Mucosa of stomach (tissue), 1 donor: ENCODE measurements at regions not wholly inside any gene's neighbourhood (a gene's known extent, or its start where the extent isn't known, plus 50 kb on each side); places are given as distances from the start of the nearest gene placed in this dataset.

ENCODE experiments used
- H3K27me3 ChIP-seq: one replicate; pipeline ENCODE4 v1.7.0; 2013; ENCODE audit warnings: mild to moderate bottlenecking, low read length; ENCODE audit not compliant: control insufficient read depth, insufficient read depth
- H3K36me3 ChIP-seq: one replicate; pipeline ENCODE4 v1.7.0; 2013; ENCODE audit warnings: low read length; ENCODE audit not compliant: control insufficient read depth, insufficient read depth
- H3K4me1 ChIP-seq: one replicate; pipeline ENCODE4 v1.7.0; 2013; ENCODE audit warnings: mild to moderate bottlenecking, low read length; ENCODE audit not compliant: control insufficient read depth, insufficient read depth
- H3K4me3 ChIP-seq: one replicate; pipeline ENCODE4 v1.7.0; 2013; ENCODE audit warnings: low read length
- H3K9ac ChIP-seq: one replicate; pipeline ENCODE4 v1.7.0; 2013; ENCODE audit warnings: mild to moderate bottlenecking, low read length, moderate library complexity
- H3K9me3 ChIP-seq: one replicate; pipeline ENCODE4 v1.7.0; 2013; ENCODE audit warnings: mild to moderate bottlenecking, low read length, moderate library complexity; ENCODE audit not compliant: control insufficient read depth
- donor health status: Pancreatic carcinoma.

DNA sequence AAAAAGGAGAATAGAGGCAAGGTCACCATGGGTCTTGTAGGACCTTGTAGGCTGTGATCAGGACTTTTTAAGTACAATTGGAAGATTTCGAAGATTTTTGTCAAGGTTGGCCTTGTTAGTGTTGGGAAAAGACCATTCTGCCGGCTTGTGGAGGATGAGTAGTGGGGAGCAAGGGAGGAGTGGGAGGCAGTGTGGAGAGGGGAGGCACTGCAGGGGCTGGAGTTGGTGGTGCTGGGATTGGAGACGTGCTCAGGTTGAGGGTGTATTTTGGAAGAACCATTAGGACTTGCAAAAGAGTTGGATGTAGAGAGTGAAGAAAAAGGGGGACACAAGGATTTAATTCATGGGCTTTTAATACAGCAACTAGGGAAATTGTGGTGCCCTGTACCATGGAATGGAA is 397.1 kb downstream of the TSN start:
- H3K36me3 ChIP-seq: no peaks in the 10 kb centered on the region
- no peaks in the 10 kb centered on the region for H3K27me3 ChIP-seq
- no peaks in the 10 kb centered on the region for H3K9me3 ChIP-seq
- H3K4me1 ChIP-seq: no peaks in the 10 kb centered on the region
- H3K4me3 ChIP-seq: no peak overlapping the region
- H3K9ac ChIP-seq: no peak overlapping the region

DNA sequence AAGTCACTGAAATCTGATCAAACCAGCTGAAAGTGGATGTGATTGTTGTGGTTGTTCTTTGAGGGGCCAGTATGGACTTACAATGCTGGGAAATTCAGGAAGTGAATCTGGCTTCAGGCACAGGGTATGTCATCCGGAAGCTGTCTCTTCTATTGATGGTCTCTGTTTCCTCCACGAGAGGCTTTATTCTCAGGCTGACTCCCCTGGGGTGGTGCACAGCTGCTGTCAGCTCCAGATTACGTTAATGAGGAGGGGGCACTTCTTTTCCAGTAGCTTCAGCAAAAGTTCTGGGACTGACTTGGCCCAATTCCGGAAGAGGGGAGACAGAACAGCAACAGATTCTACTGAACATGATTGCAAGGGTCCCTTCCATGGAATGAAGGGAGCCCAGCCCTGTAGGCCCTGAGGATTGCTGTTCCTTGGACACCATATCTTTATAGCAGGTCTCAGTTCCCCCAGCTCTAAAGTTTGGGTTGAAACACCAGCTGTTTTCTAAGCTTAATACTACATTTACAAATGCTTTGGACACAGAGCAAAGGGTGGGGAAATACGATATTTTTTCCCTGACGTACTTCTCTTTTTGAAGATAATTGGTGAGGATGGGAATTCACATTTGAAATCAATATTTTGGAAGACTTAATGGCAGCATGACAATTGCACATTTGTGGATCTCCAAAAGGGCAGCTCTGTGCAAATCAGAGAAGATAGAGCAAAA is 400.9 kb downstream of the TSN start:
- H3K4me1 ChIP-seq: no peaks in the 10 kb centered on the region
- no peaks in the 10 kb centered on the region for H3K9me3 ChIP-seq
- H3K9ac ChIP-seq: no peak overlapping the region

GRCh38 chr2:122157158-122157557 is 401.7 kb downstream of the TSN start:
- H3K9ac ChIP-seq: no peak overlapping the region
- H3K36me3 ChIP-seq: no peaks in the 10 kb centered on the region
- H3K27me3 ChIP-seq: no peaks in the 10 kb centered on the region
- no peak overlapping the region for H3K4me3 ChIP-seq
- no peaks in the 10 kb centered on the region for H3K4me1 ChIP-seq
- H3K9me3 ChIP-seq: no peaks in the 10 kb centered on the region

More for the DNA sequence above, 400.9 kb downstream of the TSN start:
- H3K4me3 ChIP-seq: no peak overlapping the region
- no peaks in the 10 kb centered on the region for H3K27me3 ChIP-seq
- no peaks in the 10 kb centered on the region for H3K36me3 ChIP-seq

DNA sequence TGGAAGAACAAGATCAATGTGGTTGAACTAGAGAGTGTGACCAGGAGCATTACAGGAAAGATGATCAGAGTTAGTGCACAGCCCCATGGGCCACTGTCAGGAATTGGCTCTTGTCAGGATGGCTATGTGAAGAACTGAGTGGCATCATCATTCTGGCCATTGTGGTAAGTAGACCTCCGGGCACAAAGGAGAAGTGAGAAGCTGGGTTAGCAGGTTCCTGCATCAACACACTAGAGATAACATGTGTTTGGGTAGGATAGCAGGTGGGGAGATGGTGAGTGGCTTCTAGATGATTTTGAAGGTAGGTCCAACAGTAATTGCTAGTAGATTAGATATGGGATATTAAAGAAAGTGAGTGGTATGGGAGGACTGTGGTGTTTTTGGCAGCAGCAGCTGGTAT is 408.2 kb downstream of the TSN start:
- Histone ChIP-seq H3K36me3 (no peaks in the 10 kb centered on the region), H3K9me3 (no peaks in the 10 kb centered on the region), H3K9ac (no peak overlapping the region), H3K4me1 (no peaks in the 10 kb centered on the region), H3K27me3 (no peaks in the 10 kb centered on the region), H3K4me3 (no peak overlapping the region)

- H3K9me3 ChIP-seq: no peaks in the 10 kb centered on the region
- no peaks in the 10 kb centered on the region for H3K36me3 ChIP-seq
- H3K9ac ChIP-seq: no peak overlapping the region
- H3K4me3 ChIP-seq: no peak overlapping the region
- H3K27me3 ChIP-seq: no peaks in the 10 kb centered on the region
- no peaks in the 10 kb centered on the region for H3K4me1 ChIP-seq
Observed at GRCh38 chr2:122164964-122165363, 409.5 kb downstream of the TSN start.

- no peaks in the 10 kb centered on the region for H3K36me3 ChIP-seq
- no peaks in the 10 kb centered on the region for H3K27me3 ChIP-seq
- no peak overlapping the region for H3K4me3 ChIP-seq
- no peaks in the 10 kb centered on the region for H3K4me1 ChIP-seq
- no peak overlapping the region for H3K9ac ChIP-seq
- H3K9me3 ChIP-seq: no peaks in the 10 kb centered on the region
Observed at GRCh38 chr2:122166820-122167219, 411.4 kb downstream of the TSN start.

GRCh38 chr2:122167515-122167914 is 412.1 kb downstream of the TSN start:
- Histone ChIP-seq H3K36me3 (no peaks in the 10 kb centered on the region), H3K4me1 (no peaks in the 10 kb centered on the region), H3K27me3 (no peaks in the 10 kb centered on the region), H3K9ac (no peak overlapping the region), H3K4me3 (no peak overlapping the region), H3K9me3 (no peaks in the 10 kb centered on the region)

GRCh38 chr2:122168799-122169198 is 413.3 kb downstream of the TSN start:
- H3K9ac ChIP-seq: no peak overlapping the region
- no peaks in the 10 kb centered on the region for H3K27me3 ChIP-seq
- no peak overlapping the region for H3K4me3 ChIP-seq
- no peaks in the 10 kb centered on the region for H3K36me3 ChIP-seq
- no peaks in the 10 kb centered on the region for H3K9me3 ChIP-seq
- no peaks in the 10 kb centered on the region for H3K4me1 ChIP-seq

- no peaks in the 10 kb centered on the region for H3K36me3 ChIP-seq
Observed at GRCh38 chr2:122172812-122173211, 417.4 kb downstream of the TSN start.

DNA sequence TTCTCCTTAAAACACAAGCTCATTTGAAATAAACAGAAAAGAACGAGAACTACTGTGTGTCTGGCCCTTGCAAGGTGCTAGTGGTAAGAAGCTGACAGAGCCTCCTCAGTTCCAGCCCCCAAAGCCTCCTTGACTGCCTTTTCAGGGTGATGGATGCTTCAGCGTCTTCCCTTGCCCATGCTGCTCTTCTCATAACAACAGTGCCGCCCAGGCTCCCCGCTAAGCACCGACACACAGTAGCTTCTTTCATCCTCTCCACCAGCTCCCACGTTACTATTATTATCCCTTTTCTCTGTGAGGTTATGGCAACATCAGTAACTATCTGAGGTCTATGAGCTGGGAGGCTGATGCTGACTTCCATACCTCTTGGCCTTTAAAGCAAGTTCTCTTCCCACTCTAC is 418.6 kb downstream of the TSN start:
- no peaks in the 10 kb centered on the region for H3K9me3 ChIP-seq
- no peaks in the 10 kb centered on the region for H3K27me3 ChIP-seq
- H3K4me3 ChIP-seq: no peak overlapping the region
- no peaks in the 10 kb centered on the region for H3K4me1 ChIP-seq
- H3K9ac ChIP-seq: no peak overlapping the region
- H3K36me3 ChIP-seq: no peaks in the 10 kb centered on the region

More at GRCh38 chr2:122172812-122173211, 417.4 kb downstream of the TSN start:
- H3K9me3 ChIP-seq: no peaks in the 10 kb centered on the region
- no peak overlapping the region for H3K4me3 ChIP-seq
- no peaks in the 10 kb centered on the region for H3K4me1 ChIP-seq
- H3K27me3 ChIP-seq: no peaks in the 10 kb centered on the region
- H3K9ac ChIP-seq: no peak overlapping the region

DNA sequence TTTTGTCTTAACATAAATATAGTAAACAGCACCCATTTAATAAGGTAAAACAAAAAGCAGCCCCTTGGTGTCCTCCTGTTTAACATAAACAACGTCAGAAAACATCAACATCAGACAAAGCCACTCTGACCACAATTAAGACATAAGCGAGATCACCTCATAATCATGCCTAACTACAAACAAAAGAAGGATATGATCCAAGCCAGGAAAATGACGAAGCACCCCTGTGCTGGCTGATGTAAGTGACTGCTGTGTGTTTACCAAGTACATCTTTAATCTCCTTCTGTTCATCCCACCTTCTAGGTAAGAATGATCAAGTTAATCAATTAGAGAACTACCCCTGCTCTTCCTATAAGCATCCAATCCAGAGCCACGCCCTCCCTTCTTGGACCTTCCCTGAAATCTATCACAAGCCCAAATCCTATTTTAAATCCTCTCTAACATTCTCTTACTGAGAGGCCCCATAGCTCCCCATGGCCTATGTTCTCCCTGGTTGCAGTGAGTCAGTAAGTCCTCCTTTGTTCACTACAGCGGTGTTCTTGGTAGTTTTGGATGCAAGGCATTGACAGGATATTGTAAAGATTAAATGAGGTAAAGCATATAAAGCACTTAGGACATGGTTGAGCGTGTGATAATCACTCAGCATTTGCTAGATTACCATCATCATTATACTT is 424.2 kb downstream of the TSN start:
- no peak overlapping the region for H3K4me3 ChIP-seq
- H3K9me3 ChIP-seq: no peaks in the 10 kb centered on the region
- no peaks in the 10 kb centered on the region for H3K27me3 ChIP-seq
- H3K36me3 ChIP-seq: no peaks in the 10 kb centered on the region
- H3K4me1 ChIP-seq: no peaks in the 10 kb centered on the region
- H3K9ac ChIP-seq: no peak overlapping the region

DNA sequence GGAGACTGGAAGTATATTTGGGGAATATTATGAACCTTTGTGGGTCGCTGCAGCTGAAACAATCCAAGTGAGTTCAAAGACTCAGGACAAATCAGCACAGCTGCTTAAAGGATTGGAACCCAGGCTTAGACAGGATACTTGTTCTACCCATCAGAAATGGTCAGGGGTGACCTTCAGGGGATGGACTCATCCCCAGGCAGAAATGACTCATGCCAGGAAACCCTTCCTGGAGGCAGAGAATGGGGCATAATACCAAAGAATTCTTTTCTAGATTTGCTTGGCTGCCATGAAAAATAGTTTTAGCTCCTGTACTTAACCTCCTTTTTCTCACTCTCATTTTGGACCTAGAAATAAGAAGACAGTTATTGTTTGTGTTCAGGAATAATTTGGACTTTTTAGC is 425.5 kb downstream of the TSN start:
- Histone ChIP-seq H3K9me3 (no peaks in the 10 kb centered on the region), H3K36me3 (no peaks in the 10 kb centered on the region), H3K4me3 (no peak overlapping the region), H3K27me3 (no peaks in the 10 kb centered on the region), H3K4me1 (no peaks in the 10 kb centered on the region), H3K9ac (no peak overlapping the region)
